ENCODE measurements at regions not wholly inside any gene's neighbourhood (a gene's known extent, or its start where the extent isn't known, plus 50 kb on each side); places are given as distances from the start of the nearest gene placed in this dataset.

GRCh38 chr9:103068753-103069152 is 73.6 kb downstream of the CYLC2 start:
- Histone ChIP-seq H4K20me1 (replicated peaks; ENCODE audit: insufficient read depth) (no peaks in the 10 kb centered on the region), H3K4me2 (no peak overlapping the region), H3K9me2 (ENCODE audit: insufficient read depth) (no peaks in the 10 kb centered on the region), H3K4me3 (no peak overlapping the region), H3K79me2 (replicated peaks; ENCODE audit: insufficient read depth) (no peaks in the 10 kb centered on the region), H2AFZ (no peak overlapping the region), H3K36me3 (ENCODE audit: insufficient read depth) (peaks cover 7% of the 10 kb centered on the region; the same call in 1 of the 2 replicates), H3K27me3 (ENCODE audit: insufficient read depth) (no peaks in the 10 kb centered on the region), H3K27ac (ENCODE audit: low read depth) (no peak overlapping the region), H3F3A (replicated peaks; ENCODE audit: low read depth) (no peaks in the 10 kb centered on the region), H3K4me1 (ENCODE audit: insufficient read depth) (no peaks in the 10 kb centered on the region)
- DNase-seq (ENCODE audit: low spot score), result no peak
- TF ChIP-seq ZNF462 (CRISPR knock-in tag; IDR thresholded peaks at IDR 0.05) (no peak), ETS1 (IDR thresholded peaks at IDR 0.05) (no peak), EZH2 (IDR thresholded peaks at IDR 0.05; ENCODE audit: low read depth, unreplicated experiment) (no peak), NANOG (IDR thresholded peaks at IDR 0.05; ENCODE audit: borderline replicate concordance) (no peak), ZNF331 (CRISPR knock-in tag; IDR thresholded peaks at IDR 0.05; ENCODE audit: low read depth) (no peak), CREB1 (CRISPR knock-in tag; IDR thresholded peaks at IDR 0.05; ENCODE audit: low read depth) (no peak), EZH2phosphoT487 (IDR thresholded peaks at IDR 0.05; ENCODE audit: unreplicated experiment) (no peak), STAT1 (IDR thresholded peaks at IDR 0.05; ENCODE audit: unreplicated experiment) (no peak), POLR2AphosphoS5 (IDR thresholded peaks at IDR 0.05; ENCODE audit: low read depth) (no peak), JUNB (IDR thresholded peaks at IDR 0.05; ENCODE audit: unreplicated experiment) (no peak)
- TF ChIP-seq, protein P1, sequence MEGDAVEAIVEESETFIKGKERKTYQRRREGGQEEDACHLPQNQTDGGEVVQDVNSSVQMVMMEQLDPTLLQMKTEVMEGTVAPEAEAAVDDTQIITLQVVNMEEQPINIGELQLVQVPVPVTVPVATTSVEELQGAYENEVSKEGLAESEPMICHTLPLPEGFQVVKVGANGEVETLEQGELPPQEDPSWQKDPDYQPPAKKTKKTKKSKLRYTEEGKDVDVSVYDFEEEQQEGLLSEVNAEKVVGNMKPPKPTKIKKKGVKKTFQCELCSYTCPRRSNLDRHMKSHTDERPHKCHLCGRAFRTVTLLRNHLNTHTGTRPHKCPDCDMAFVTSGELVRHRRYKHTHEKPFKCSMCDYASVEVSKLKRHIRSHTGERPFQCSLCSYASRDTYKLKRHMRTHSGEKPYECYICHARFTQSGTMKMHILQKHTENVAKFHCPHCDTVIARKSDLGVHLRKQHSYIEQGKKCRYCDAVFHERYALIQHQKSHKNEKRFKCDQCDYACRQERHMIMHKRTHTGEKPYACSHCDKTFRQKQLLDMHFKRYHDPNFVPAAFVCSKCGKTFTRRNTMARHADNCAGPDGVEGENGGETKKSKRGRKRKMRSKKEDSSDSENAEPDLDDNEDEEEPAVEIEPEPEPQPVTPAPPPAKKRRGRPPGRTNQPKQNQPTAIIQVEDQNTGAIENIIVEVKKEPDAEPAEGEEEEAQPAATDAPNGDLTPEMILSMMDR (conservative IDR thresholded peaks at IDR 0.05; ENCODE audit: low read depth in 2 of 2), result no peak
- TF ChIP-seq, protein P2, sequence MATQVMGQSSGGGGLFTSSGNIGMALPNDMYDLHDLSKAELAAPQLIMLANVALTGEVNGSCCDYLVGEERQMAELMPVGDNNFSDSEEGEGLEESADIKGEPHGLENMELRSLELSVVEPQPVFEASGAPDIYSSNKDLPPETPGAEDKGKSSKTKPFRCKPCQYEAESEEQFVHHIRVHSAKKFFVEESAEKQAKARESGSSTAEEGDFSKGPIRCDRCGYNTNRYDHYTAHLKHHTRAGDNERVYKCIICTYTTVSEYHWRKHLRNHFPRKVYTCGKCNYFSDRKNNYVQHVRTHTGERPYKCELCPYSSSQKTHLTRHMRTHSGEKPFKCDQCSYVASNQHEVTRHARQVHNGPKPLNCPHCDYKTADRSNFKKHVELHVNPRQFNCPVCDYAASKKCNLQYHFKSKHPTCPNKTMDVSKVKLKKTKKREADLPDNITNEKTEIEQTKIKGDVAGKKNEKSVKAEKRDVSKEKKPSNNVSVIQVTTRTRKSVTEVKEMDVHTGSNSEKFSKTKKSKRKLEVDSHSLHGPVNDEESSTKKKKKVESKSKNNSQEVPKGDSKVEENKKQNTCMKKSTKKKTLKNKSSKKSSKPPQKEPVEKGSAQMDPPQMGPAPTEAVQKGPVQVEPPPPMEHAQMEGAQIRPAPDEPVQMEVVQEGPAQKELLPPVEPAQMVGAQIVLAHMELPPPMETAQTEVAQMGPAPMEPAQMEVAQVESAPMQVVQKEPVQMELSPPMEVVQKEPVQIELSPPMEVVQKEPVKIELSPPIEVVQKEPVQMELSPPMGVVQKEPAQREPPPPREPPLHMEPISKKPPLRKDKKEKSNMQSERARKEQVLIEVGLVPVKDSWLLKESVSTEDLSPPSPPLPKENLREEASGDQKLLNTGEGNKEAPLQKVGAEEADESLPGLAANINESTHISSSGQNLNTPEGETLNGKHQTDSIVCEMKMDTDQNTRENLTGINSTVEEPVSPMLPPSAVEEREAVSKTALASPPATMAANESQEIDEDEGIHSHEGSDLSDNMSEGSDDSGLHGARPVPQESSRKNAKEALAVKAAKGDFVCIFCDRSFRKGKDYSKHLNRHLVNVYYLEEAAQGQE (IDR thresholded peaks at IDR 0.05; ENCODE audit: unreplicated experiment), result no peak
- Mint-ChIP-seq H3K36me3 (ENCODE audit: low read depth) (no peaks in the 10 kb centered on the region; the same call in 2 of the 3 replicates), H3K27me3 (ENCODE audit: insufficient read depth, low read depth, poor library complexity) (no peaks in the 10 kb centered on the region), H3K9me3 (peaks cover 62% of the 10 kb centered on the region), H3K27ac (no peak overlapping the region), H3K4me3 (no peak overlapping the region), H3K4me1 (no peaks in the 10 kb centered on the region)
- no peak for ATAC-seq
